HG03469 (cell line): ENCODE measurements at regions not wholly inside any gene's neighbourhood (a gene's known extent, or its start where the extent isn't known, plus 50 kb on each side); places are given as distances from the start of the nearest gene placed in this dataset.

ENCODE experiments used
- ATAC-seq: cut with Tn5 transposase; IDR thresholded peaks from one replicate; pipeline ENCODE4 v1.9.1; 2021; ENCODE audit warnings: mild to moderate bottlenecking, moderate library complexity, moderate number of reproducible peaks; ENCODE audit not compliant: unreplicated experiment

- no peak for ATAC-seq
Observed at GRCh38 chr15:31953478-31953877, 76.8 kb upstream of the CHRNA7 start.

- no peak for ATAC-seq
Observed at GRCh38 chr15:31954374-31955172, 75.7 kb upstream of the CHRNA7 start.

GRCh38 chr15:31955734-31956133 lies 74.6 kb upstream of the CHRNA7 start:
- ATAC-seq = no peak

GRCh38 chr15:31957581-31957980 lies 72.7 kb upstream of the CHRNA7 start:
- no peak for ATAC-seq

- no peak for ATAC-seq
Observed at GRCh38 chr15:31964586-31965307, 65.6 kb upstream of the CHRNA7 start.

GRCh38 chr15:31970007-31970406 lies 60.3 kb upstream of the CHRNA7 start:
- no peak for ATAC-seq

- no peak for ATAC-seq
Observed at GRCh38 chr15:31973197-31973596, 57.1 kb upstream of the CHRNA7 start.

- ATAC-seq = no peak
Observed at GRCh38 chr15:31974154-31974794, 56.0 kb upstream of the CHRNA7 start.

GRCh38 chr15:31974855-31975829 lies 55.2 kb upstream of the CHRNA7 start:
- no peak for ATAC-seq

GRCh38 chr15:31975830-31976229 lies 54.5 kb upstream of the CHRNA7 start:
- no peak for ATAC-seq

- ATAC-seq = no peak
Observed at GRCh38 chr15:31977138-31977537, 53.2 kb upstream of the CHRNA7 start.

- peak; percentile 45 for ATAC-seq
Observed at GRCh38 chr15:31977812-31978661, 52.3 kb upstream of the CHRNA7 start.
